GM23338 (cell line): ENCODE measurements at regions not wholly inside any gene's neighbourhood (a gene's known extent, or its start where the extent isn't known, plus 50 kb on each side); places are given as distances from the start of the nearest gene placed in this dataset.

Source experiments
- ATAC-seq: fragments of 200-7000 bp; cut with Tn5 transposase; 3 replicates; pipeline ENCODE4 v1.9.1; 2020
- DNase-seq: peaks from one replicate; pipeline ENCODE4 v3.0.0-alpha.2; 2015; ENCODE audit warnings: low spot score
- H2AFZ ChIP-seq: fragments of 200-600 bp; sonication (generic); 2 replicates; pipeline ENCODE4 v1.8.0; 2016; ENCODE audit warnings: antibody characterized with exemption, mild to moderate bottlenecking, moderate library complexity
- H3F3A ChIP-seq: fragments of 200-600 bp; sonication (generic); replicated peaks from 2 replicates; pipeline ENCODE4 v1.8.0; 2017; ENCODE audit warnings: antibody characterized with exemption, mixed run types, low read depth
- H3K27ac ChIP-seq: fragments of 200-600 bp; sonication (generic); 2 replicates; pipeline ENCODE4 v1.6.1; 2016; ENCODE audit warnings: low read depth
- H3K27me3 ChIP-seq: fragments of 200-600 bp; sonication (generic); 2 replicates; pipeline ENCODE4 v1.8.0; 2016; ENCODE audit warnings: mild to moderate bottlenecking, mixed run types, moderate library complexity; ENCODE audit not compliant: insufficient read depth
- H3K36me3 ChIP-seq: fragments of 200-600 bp; sonication (generic); 2 replicates; pipeline ENCODE4 v1.8.0; 2016; ENCODE audit warnings: mild to moderate bottlenecking; ENCODE audit not compliant: insufficient read depth
- H3K4me1 ChIP-seq: fragments of 200-600 bp; sonication (generic); 2 replicates; pipeline ENCODE4 v1.8.0; 2016; ENCODE audit warnings: mild to moderate bottlenecking, moderate library complexity; ENCODE audit not compliant: insufficient read depth
- H3K4me2 ChIP-seq: fragments of 200-600 bp; sonication (generic); 2 replicates; pipeline ENCODE4 v1.7.1; 2017; ENCODE audit warnings: mixed run types
- H3K4me3 ChIP-seq: fragments of 200-600 bp; sonication (generic); 2 replicates; pipeline ENCODE4 v1.6.1; 2016; ENCODE audit warnings: mixed run types
- H3K79me2 ChIP-seq: fragments of 200-600 bp; sonication (generic); replicated peaks from 2 replicates; pipeline ENCODE4 v1.8.0; 2017; ENCODE audit warnings: mild to moderate bottlenecking; ENCODE audit not compliant: insufficient read depth
- H3K9me2 ChIP-seq: fragments of 200-600 bp; sonication (generic); 2 replicates; pipeline ENCODE4 v1.8.0; 2017; ENCODE audit not compliant: insufficient read depth
- H4K20me1 ChIP-seq: fragments of 200-600 bp; sonication (generic); replicated peaks from 2 replicates; pipeline ENCODE4 v1.8.0; 2017; ENCODE audit warnings: mild to moderate bottlenecking; ENCODE audit not compliant: insufficient read depth
- H3K27ac Mint-ChIP-seq: 2 replicates; pipeline ENCODE4 v1.8.0; 2020; ENCODE audit warnings: inconsistent platforms, mild to moderate bottlenecking, moderate library complexity, mixed read lengths
- H3K27me3 Mint-ChIP-seq: 3 replicates; pipeline ENCODE4 v1.8.0; 2022; ENCODE audit warnings: low read depth, mild to moderate bottlenecking, moderate library complexity, mixed read lengths, inconsistent platforms; ENCODE audit not compliant: insufficient read depth, poor library complexity
- H3K36me3 Mint-ChIP-seq: 3 replicates; pipeline ENCODE4 v1.8.0; 2021; ENCODE audit warnings: low read depth, mild to moderate bottlenecking, inconsistent platforms, moderate library complexity, mixed read lengths
- H3K4me1 Mint-ChIP-seq: 3 replicates; pipeline ENCODE4 v1.8.0; 2020; ENCODE audit warnings: mild to moderate bottlenecking, inconsistent platforms, mixed read lengths
- H3K4me3 Mint-ChIP-seq: 3 replicates; pipeline ENCODE4 v1.8.0; 2021; ENCODE audit warnings: moderate library complexity, mild to moderate bottlenecking, inconsistent platforms, mixed read lengths
- H3K9me3 Mint-ChIP-seq: 3 replicates; pipeline ENCODE4 v1.8.0; 2020; ENCODE audit warnings: moderate library complexity, mild to moderate bottlenecking, inconsistent platforms, mixed read lengths
- CREB1 ChIP-seq: fragments of 250-450 bp; sonication (Bioruptor Pico); IDR thresholded peaks from 2 replicates; pipeline ENCODE4 v1.5.0; 2020; ENCODE audit warnings: low read depth, mild to moderate bottlenecking, moderate library complexity
- JUNB ChIP-seq: IDR thresholded peaks from one replicate; pipeline ENCODE4 v1.6.1; 2016; ENCODE audit warnings: antibody characterized with exemption; ENCODE audit not compliant: unreplicated experiment
- NANOG ChIP-seq: IDR thresholded peaks from 2 replicates; pipeline ENCODE4 v1.6.1; 2016; ENCODE audit warnings: antibody characterized with exemption, borderline replicate concordance
- STAT1 ChIP-seq: IDR thresholded peaks from one replicate; pipeline ENCODE4 v1.6.1; 2016; ENCODE audit warnings: antibody characterized with exemption; ENCODE audit not compliant: unreplicated experiment
- ZNF114 ChIP-seq: fragments of 250-450 bp; sonication (Bioruptor Pico); IDR thresholded peaks from 2 replicates; pipeline ENCODE4 v1.5.0; 2020; ENCODE audit warnings: mild to moderate bottlenecking, moderate library complexity
- TF ChIP-seq, protein P1 (sequence below): fragments of 250-450 bp; sonication (Bioruptor Pico); IDR thresholded peaks from 2 replicates; pipeline ENCODE4 v1.5.0; 2020; ENCODE audit warnings: mild to moderate bottlenecking, moderate library complexity
- TF ChIP-seq, protein P2 (sequence below): IDR thresholded peaks from one replicate; pipeline ENCODE4 v1.6.1; 2018; ENCODE audit warnings: antibody characterized with exemption; ENCODE audit not compliant: unreplicated experiment
- TF ChIP-seq, protein P3 (sequence below), 2 experiments: fragments of 200-600 bp in 1 of 2; sonication (generic) in 1 of 2; conservative IDR thresholded peaks; 2 replicates each; pipeline versions ENCODE4 v1.5.1 to v1.6.1; 2016 to 2017; ENCODE audit warnings: antibody characterized with exemption in 2 of 2, low read depth in 2 of 2, mild to moderate bottlenecking in 2 of 2, moderate library complexity in 1 of 2

DNA sequence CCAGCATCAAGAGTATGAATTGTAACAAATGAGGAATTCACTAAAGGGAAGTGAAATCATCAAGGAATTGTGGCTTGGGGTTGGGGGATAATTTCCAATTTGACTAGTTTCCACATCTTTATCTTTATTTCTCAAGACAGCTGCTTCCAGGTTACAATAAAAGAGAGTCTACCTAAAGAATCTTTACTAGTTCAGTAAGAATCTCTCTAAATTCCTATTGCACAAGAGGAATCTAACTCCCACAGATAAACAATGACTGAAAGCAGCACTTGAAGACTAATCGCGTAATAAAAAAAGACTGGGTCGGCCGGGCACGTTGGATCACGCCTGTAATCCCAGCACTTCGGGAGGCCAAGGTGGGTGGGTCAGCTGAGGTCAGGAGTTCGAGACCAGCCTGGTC lies 194.4 kb downstream of the KBTBD8 start:
- H3K9me2 ChIP-seq, result no peaks in the 10 kb centered on the region
- H3K27me3 Mint-ChIP-seq, result no peaks in the 10 kb centered on the region
- ATAC-seq (no peak), DNase-seq (no peak)
- no peaks in the 10 kb centered on the region for H3K4me1 ChIP-seq
- TF ChIP-seq, protein P1, sequence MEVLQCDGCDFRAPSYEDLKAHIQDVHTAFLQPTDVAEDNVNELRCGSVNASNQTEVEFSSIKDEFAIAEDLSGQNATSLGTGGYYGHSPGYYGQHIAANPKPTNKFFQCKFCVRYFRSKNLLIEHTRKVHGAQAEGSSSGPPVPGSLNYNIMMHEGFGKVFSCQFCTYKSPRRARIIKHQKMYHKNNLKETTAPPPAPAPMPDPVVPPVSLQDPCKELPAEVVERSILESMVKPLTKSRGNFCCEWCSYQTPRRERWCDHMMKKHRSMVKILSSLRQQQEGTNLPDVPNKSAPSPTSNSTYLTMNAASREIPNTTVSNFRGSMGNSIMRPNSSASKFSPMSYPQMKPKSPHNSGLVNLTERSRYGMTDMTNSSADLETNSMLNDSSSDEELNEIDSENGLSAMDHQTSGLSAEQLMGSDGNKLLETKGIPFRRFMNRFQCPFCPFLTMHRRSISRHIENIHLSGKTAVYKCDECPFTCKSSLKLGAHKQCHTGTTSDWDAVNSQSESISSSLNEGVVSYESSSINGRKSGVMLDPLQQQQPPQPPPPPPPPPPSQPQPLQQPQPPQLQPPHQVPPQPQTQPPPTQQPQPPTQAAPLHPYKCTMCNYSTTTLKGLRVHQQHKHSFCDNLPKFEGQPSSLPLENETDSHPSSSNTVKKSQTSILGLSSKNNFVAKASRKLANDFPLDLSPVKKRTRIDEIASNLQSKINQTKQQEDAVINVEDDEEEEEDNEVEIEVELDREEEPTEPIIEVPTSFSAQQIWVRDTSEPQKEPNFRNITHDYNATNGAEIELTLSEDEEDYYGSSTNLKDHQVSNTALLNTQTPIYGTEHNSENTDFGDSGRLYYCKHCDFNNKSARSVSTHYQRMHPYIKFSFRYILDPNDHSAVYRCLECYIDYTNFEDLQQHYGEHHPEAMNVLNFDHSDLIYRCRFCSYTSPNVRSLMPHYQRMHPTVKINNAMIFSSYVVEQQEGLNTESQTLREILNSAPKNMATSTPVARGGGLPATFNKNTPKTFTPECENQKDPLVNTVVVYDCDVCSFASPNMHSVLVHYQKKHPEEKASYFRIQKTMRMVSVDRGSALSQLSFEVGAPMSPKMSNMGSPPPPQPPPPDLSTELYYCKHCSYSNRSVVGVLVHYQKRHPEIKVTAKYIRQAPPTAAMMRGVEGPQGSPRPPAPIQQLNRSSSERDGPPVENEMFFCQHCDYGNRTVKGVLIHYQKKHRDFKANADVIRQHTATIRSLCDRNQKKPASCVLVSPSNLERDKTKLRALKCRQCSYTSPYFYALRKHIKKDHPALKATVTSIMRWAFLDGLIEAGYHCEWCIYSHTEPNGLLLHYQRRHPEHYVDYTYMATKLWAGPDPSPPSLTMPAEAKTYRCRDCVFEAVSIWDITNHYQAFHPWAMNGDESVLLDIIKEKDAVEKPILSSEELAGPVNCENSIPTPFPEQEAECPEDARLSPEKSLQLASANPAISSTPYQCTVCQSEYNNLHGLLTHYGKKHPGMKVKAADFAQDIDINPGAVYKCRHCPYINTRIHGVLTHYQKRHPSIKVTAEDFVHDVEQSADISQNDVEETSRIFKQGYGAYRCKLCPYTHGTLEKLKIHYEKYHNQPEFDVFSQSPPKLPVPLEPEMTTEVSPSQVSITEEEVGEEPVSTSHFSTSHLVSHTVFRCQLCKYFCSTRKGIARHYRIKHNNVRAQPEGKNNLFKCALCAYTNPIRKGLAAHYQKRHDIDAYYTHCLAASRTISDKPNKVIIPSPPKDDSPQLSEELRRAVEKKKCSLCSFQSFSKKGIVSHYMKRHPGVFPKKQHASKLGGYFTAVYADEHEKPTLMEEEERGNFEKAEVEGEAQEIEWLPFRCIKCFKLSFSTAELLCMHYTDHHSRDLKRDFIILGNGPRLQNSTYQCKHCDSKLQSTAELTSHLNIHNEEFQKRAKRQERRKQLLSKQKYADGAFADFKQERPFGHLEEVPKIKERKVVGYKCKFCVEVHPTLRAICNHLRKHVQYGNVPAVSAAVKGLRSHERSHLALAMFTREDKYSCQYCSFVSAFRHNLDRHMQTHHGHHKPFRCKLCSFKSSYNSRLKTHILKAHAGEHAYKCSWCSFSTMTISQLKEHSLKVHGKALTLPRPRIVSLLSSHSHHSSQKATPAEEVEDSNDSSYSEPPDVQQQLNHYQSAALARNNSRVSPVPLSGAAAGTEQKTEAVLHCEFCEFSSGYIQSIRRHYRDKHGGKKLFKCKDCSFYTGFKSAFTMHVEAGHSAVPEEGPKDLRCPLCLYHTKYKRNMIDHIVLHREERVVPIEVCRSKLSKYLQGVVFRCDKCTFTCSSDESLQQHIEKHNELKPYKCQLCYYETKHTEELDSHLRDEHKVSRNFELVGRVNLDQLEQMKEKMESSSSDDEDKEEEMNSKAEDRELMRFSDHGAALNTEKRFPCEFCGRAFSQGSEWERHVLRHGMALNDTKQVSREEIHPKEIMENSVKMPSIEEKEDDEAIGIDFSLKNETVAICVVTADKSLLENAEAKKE, result no peak
- no peak for TF ChIP-seq ZNF114 (CRISPR knock-in tag)
- no peak for TF ChIP-seq STAT1
- TF ChIP-seq JUNB, result no peak
- TF ChIP-seq, protein P2, sequence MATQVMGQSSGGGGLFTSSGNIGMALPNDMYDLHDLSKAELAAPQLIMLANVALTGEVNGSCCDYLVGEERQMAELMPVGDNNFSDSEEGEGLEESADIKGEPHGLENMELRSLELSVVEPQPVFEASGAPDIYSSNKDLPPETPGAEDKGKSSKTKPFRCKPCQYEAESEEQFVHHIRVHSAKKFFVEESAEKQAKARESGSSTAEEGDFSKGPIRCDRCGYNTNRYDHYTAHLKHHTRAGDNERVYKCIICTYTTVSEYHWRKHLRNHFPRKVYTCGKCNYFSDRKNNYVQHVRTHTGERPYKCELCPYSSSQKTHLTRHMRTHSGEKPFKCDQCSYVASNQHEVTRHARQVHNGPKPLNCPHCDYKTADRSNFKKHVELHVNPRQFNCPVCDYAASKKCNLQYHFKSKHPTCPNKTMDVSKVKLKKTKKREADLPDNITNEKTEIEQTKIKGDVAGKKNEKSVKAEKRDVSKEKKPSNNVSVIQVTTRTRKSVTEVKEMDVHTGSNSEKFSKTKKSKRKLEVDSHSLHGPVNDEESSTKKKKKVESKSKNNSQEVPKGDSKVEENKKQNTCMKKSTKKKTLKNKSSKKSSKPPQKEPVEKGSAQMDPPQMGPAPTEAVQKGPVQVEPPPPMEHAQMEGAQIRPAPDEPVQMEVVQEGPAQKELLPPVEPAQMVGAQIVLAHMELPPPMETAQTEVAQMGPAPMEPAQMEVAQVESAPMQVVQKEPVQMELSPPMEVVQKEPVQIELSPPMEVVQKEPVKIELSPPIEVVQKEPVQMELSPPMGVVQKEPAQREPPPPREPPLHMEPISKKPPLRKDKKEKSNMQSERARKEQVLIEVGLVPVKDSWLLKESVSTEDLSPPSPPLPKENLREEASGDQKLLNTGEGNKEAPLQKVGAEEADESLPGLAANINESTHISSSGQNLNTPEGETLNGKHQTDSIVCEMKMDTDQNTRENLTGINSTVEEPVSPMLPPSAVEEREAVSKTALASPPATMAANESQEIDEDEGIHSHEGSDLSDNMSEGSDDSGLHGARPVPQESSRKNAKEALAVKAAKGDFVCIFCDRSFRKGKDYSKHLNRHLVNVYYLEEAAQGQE, result no peak
- no peak for TF ChIP-seq NANOG
- no peak for TF ChIP-seq CREB1 (CRISPR knock-in tag)
- TF ChIP-seq, protein P3, sequence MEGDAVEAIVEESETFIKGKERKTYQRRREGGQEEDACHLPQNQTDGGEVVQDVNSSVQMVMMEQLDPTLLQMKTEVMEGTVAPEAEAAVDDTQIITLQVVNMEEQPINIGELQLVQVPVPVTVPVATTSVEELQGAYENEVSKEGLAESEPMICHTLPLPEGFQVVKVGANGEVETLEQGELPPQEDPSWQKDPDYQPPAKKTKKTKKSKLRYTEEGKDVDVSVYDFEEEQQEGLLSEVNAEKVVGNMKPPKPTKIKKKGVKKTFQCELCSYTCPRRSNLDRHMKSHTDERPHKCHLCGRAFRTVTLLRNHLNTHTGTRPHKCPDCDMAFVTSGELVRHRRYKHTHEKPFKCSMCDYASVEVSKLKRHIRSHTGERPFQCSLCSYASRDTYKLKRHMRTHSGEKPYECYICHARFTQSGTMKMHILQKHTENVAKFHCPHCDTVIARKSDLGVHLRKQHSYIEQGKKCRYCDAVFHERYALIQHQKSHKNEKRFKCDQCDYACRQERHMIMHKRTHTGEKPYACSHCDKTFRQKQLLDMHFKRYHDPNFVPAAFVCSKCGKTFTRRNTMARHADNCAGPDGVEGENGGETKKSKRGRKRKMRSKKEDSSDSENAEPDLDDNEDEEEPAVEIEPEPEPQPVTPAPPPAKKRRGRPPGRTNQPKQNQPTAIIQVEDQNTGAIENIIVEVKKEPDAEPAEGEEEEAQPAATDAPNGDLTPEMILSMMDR (conservative IDR thresholded peaks at IDR 0.05; ENCODE audit: low read depth in 2 of 2), result no peak
- H3K4me2 ChIP-seq, result no peak overlapping the region
- H3K9me3 Mint-ChIP-seq, result peaks cover 5% of the 10 kb centered on the region
- no peak overlapping the region for H3K4me3 ChIP-seq
- H3K36me3 Mint-ChIP-seq, result peaks cover 4% of the 10 kb centered on the region; the same call in 2 of the 3 replicates
- H2AFZ ChIP-seq, result no peak overlapping the region
- H3K27me3 ChIP-seq, result no peaks in the 10 kb centered on the region
- no peak overlapping the region for H3K27ac ChIP-seq
- H3K4me3 Mint-ChIP-seq, result no peak overlapping the region
- no peaks in the 10 kb centered on the region for H4K20me1 ChIP-seq
- no peaks in the 10 kb centered on the region for H3K36me3 ChIP-seq
- no peaks in the 10 kb centered on the region for H3K4me1 Mint-ChIP-seq
- H3K27ac Mint-ChIP-seq, result no peak overlapping the region
- H3F3A ChIP-seq, result no peaks in the 10 kb centered on the region
- no peaks in the 10 kb centered on the region for H3K79me2 ChIP-seq
